ENCODE measurements at regions not wholly inside any gene's neighbourhood (a gene's known extent, or its start where the extent isn't known, plus 50 kb on each side); places are given as distances from the start of the nearest gene placed in this dataset.

GRCh38 chr4:60846678-60847077 is 353.4 kb upstream of the ADGRL3 start:
- TF ChIP-seq CTCF (IDR thresholded peaks at IDR 0.05) (no peak), POLR2A (IDR thresholded peaks at IDR 0.05) (no peak)

Data from heart left ventricle (tissue), 13 donors.